ENCODE measurements at regions not wholly inside any gene's neighbourhood (a gene's known extent, or its start where the extent isn't known, plus 50 kb on each side); places are given as distances from the start of the nearest gene placed in this dataset.
"Not testable (repeated sequence)": the region's sequence is repeated elsewhere in the genome, so short reads cannot be mapped to it uniquely, and the experiment has no call there.

GRCh38 chr5:17080361-17080760, 137.1 kb upstream of the BASP1 start:
- Histone ChIP-seq H3F3A (ENCODE audit: insufficient read depth, low read length) (no peaks in the 10 kb centered on the region), H3K4me1 (ENCODE audit: insufficient read depth, low read length, severe bottlenecking) (no peaks in the 10 kb centered on the region), H3K9ac (ENCODE audit: low read length) (no peak overlapping the region), H3K27ac (ENCODE audit: low read depth, low read length, poor library complexity, severe bottlenecking) (no peak overlapping the region), H3K36me3 (ENCODE audit: insufficient read depth, low read length) (no peaks in the 10 kb centered on the region), H2AFZ (ENCODE audit: low read length) (no peak overlapping the region), H3K79me2 (ENCODE audit: insufficient read depth, low read length) (no peaks in the 10 kb centered on the region), H3K27me3 (ENCODE audit: insufficient read depth, low read length) (0 out of 2 replicates have a peak, but pooled peaks cover 3% of the 10 kb centered on the region), H3K9me3 (ENCODE audit: low read length) (no peaks in the 10 kb centered on the region), H3K4me3 (ENCODE audit: low read depth, low read length, poor library complexity, severe bottlenecking) (no peak overlapping the region), H3K9me2 (ENCODE audit: low read depth, low read length) (no peaks in the 10 kb centered on the region), H3K4me2 (ENCODE audit: low read length) (no peak overlapping the region), H4K20me1 (ENCODE audit: insufficient read depth, low read length) (no peaks in the 10 kb centered on the region)
- no peak for TF ChIP-seq EZH2 (IDR thresholded peaks at IDR 0.05; ENCODE audit: borderline replicate concordance, low read length)
- no peak for TF ChIP-seq CTCF (IDR thresholded peaks at IDR 0.05; ENCODE audit: low read length)

- no peak for TF ChIP-seq EZH2 (IDR thresholded peaks at IDR 0.05; ENCODE audit: borderline replicate concordance, low read length)
- no peak for TF ChIP-seq CTCF (IDR thresholded peaks at IDR 0.05; ENCODE audit: low read length)
- Histone ChIP-seq H3K4me2 (ENCODE audit: low read length) (no peak overlapping the region), H3K4me1 (ENCODE audit: insufficient read depth, low read length, severe bottlenecking) (no peaks in the 10 kb centered on the region), H3K9me3 (ENCODE audit: low read length) (no peaks in the 10 kb centered on the region), H3K4me3 (ENCODE audit: low read depth, low read length, poor library complexity, severe bottlenecking) (no peak overlapping the region), H3K27me3 (ENCODE audit: insufficient read depth, low read length) (0 out of 2 replicates have a peak, but pooled peaks cover 3% of the 10 kb centered on the region), H2AFZ (ENCODE audit: low read length) (no peak overlapping the region), H3K9me2 (ENCODE audit: low read depth, low read length) (no peaks in the 10 kb centered on the region), H4K20me1 (ENCODE audit: insufficient read depth, low read length) (no peaks in the 10 kb centered on the region), H3K36me3 (ENCODE audit: insufficient read depth, low read length) (no peaks in the 10 kb centered on the region), H3K9ac (ENCODE audit: low read length) (no peak overlapping the region), H3F3A (ENCODE audit: insufficient read depth, low read length) (no peaks in the 10 kb centered on the region), H3K79me2 (ENCODE audit: insufficient read depth, low read length) (no peaks in the 10 kb centered on the region), H3K27ac (ENCODE audit: low read depth, low read length, poor library complexity, severe bottlenecking) (no peak overlapping the region)
Observed at GRCh38 chr5:17081142-17081541, 136.3 kb upstream of the BASP1 start.

- H4K20me1 ChIP-seq (ENCODE audit: insufficient read depth, low read length); H3K9me2 ChIP-seq (ENCODE audit: low read depth, low read length); H3K9me3 ChIP-seq (ENCODE audit: low read length); H3K9ac ChIP-seq (ENCODE audit: low read length); H3K27ac ChIP-seq (ENCODE audit: low read depth, low read length, poor library complexity, severe bottlenecking); H3K36me3 ChIP-seq (ENCODE audit: insufficient read depth, low read length); H3K79me2 ChIP-seq (ENCODE audit: insufficient read depth, low read length); H2AFZ ChIP-seq (ENCODE audit: low read length); H3K4me3 ChIP-seq (ENCODE audit: low read depth, low read length, poor library complexity, severe bottlenecking); H3K27me3 ChIP-seq (ENCODE audit: insufficient read depth, low read length); H3K4me1 ChIP-seq (ENCODE audit: insufficient read depth, low read length, severe bottlenecking); H3K4me2 ChIP-seq (ENCODE audit: low read length); H3F3A ChIP-seq (ENCODE audit: insufficient read depth, low read length): not testable (repeated sequence)
Observed at GRCh38 chr5:17083276-17083675, 134.2 kb upstream of the BASP1 start.

- no peak overlapping the region for H3K4me3 ChIP-seq (ENCODE audit: low read depth, low read length, poor library complexity, severe bottlenecking)
- no peaks in the 10 kb centered on the region for H3K27me3 ChIP-seq (ENCODE audit: insufficient read depth, low read length)
- H3K79me2 ChIP-seq (ENCODE audit: insufficient read depth, low read length) = no peaks in the 10 kb centered on the region
- H3K36me3 ChIP-seq (ENCODE audit: insufficient read depth, low read length) = no peaks in the 10 kb centered on the region
- no peak overlapping the region for H3K9ac ChIP-seq (ENCODE audit: low read length)
- H3K4me2 ChIP-seq (ENCODE audit: low read length) = no peak overlapping the region
- no peak overlapping the region for H3K27ac ChIP-seq (ENCODE audit: low read depth, low read length, poor library complexity, severe bottlenecking)
- H3K4me1 ChIP-seq (ENCODE audit: insufficient read depth, low read length, severe bottlenecking) = no peaks in the 10 kb centered on the region
- H2AFZ ChIP-seq (ENCODE audit: low read length) = no peak overlapping the region
- H3K9me2 ChIP-seq (ENCODE audit: low read depth, low read length) = no peaks in the 10 kb centered on the region
- no peaks in the 10 kb centered on the region for H3F3A ChIP-seq (ENCODE audit: insufficient read depth, low read length)
- no peaks in the 10 kb centered on the region for H4K20me1 ChIP-seq (ENCODE audit: insufficient read depth, low read length)
- TF ChIP-seq EZH2 (IDR thresholded peaks at IDR 0.05; ENCODE audit: borderline replicate concordance, low read length) (no peak), CTCF (IDR thresholded peaks at IDR 0.05; ENCODE audit: low read length) (no peak)
- H3K9me3 ChIP-seq (ENCODE audit: low read length) = no peaks in the 10 kb centered on the region
Observed at GRCh38 chr5:17087035-17087434, 130.4 kb upstream of the BASP1 start.
